NCI-H510A treated with DMSO at 0.1 percent for 48 hours (cell line): ENCODE measurements at regions not wholly inside any gene's neighbourhood (a gene's known extent, or its start where the extent isn't known, plus 50 kb on each side); places are given as distances from the start of the nearest gene placed in this dataset.
A peak's percentile ranks its signal among the peaks of the same experiment; 100 is the strongest.

Experiments used
- DNase-seq: peaks from one replicate; lab custom pipeline; 2025; lab: John Stamatoyannopoulos, UW

DNA sequence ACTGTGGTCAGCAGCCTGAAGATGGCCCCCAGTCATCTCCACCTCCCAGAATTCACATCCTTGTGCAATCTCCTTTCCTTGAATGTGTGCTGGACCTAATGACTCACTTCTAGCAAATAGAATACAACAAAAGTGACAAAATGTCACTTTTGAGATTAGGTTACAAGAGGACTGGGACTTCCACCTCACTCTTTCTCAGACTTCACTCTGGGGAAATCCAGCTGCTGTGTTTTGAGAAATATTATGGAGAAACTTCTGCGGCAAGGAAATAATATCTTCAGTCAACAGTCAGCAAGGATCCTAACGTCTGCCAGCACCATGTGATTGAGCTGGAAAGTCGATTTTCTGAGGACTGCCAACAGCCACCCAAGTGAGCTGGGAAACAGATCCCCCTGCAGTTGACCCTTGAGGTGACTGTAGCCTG lies 70.5 kb upstream of the GADD45A start:
- no peak for DNase-seq

DNA sequence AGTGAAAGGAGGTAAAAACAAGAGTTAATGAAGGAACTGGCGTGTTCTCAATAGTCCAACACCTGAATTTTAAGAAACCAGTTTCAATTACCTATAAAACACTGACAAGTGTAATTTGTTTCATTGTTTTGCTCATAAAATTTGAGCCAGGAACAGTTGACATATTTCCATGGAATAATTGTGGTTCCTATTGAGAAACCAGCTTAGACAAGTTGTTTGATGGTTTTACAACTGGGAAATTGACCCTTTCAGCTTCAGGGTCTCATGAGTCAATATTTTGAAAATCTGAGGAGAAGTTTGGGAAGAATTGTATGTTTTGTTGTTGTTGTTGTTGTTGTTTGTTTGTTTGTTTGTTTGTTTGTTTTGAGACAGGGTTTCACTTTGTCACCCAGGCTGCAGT lies 69.1 kb upstream of the GADD45A start:
- DNase-seq = no peak

- DNase-seq = no peak
These were observed 68.5 kb upstream of the GADD45A start for GRCh38 chr1:67616394-67616985.

DNA sequence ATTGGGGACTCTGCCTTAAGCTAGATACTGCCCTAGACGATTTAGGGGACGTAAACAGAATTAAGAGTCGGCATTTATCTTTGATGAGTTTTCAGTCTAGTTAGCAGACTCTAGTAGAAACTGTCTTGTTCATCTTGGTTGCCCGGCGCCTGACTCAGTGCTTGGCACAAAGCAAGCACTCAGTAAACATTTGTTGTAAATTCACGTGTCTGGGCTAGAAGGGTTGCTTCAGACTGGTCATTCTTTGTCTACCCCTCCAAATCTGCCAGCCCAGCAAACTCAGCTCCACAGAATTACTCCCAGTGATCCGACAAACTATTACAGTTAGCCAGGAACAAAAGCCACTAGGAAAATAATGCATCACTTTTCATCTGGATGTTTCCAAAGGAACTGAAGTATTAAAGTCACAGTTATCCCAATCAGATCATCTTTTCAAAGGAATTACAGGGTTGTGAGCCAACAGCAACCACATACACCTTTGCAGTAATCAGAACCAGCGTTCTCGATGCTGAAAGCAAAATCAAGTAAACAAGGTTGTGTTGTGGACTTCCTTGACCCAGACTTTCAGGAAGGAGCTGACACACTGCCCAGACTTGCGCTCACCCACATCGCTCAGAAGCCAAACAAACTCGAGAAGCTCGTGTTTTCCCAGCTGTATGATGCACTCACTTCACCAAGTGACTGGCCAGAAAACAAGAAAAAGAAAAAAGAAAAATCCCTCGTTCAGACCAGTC lies 66.5 kb upstream of the GADD45A start:
- peak; percentile 44 for DNase-seq

GRCh38 chr1:67619080-67619479 lies 65.9 kb upstream of the GADD45A start:
- no peak for DNase-seq

DNA sequence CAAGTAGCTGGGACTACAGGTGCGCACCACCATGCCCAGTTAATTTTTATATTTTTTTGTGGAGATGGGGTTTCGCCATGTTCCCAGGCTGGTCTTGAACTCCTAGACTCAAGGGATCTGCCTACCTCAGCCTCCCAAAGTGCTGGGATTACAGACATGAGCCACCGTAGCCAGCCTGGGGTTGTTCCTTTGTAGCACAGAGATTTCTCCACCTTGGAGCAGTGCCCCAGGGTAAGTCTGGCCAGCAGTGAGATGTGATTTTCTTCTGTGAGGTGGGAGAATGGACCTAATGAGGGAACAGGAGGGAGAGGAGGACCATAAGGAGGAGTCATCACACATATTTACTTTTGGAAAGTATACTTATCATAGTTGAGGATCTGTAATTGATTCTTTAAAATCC lies 61.1 kb upstream of the GADD45A start:
- no peak for DNase-seq

GRCh38 chr1:67624680-67625079 lies 60.3 kb upstream of the GADD45A start:
- peak; percentile 43 for DNase-seq

DNA sequence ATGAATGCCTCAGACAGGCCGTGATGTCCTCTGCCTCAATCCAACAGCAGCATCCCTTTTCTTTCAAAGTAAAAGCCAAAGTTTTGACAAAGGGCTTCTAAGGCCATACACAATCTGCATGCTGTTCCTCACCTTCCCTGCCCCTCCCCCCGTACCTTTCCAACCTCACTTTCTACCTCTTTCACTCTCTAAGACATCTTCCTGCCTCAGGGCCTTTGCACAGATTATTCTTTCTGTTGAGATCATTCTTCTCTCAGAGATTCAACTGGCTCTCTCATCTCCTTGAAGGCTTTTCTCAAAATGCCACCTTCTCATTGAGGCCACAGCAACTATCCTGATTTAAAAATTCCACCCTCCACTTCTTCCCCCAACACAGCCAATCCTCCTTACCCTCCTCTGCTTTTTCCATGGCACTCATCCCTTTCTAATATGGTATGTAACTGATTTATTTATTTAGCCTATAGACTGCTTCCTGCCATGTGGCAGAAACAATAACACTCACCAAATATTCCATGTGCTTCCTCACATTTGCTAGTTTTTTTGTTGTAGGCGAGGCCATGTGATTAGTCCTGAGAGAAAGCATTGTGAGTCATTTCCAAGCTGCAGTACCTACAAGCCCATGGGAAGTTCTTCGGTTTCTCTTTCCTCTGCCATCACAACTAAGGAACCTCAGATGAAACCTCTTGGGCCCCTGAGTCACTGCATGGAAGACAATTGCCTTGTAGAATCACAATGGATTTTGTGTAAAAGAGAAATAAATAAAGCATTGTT lies 58.7 kb upstream of the GADD45A start:
- no peak for DNase-seq

DNA sequence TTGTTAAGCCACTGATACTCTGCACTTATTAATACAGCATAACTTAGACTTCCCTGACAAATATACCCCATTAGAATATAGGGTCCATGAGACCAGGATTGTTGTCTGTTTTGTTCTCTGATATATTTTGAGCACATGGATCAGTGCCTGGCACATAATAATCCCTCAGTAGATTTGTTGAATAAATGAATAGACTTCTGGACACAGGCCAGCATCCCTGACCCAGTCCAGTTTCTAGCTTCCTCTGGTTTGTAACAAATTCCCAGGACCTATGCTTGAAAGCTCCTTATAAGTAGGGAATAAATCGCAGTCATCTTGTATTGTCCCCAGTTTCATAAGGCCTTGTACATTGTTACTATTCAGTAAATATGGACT lies 58.2 kb upstream of the GADD45A start:
- DNase-seq = no peak

- DNase-seq = no peak
These were observed 57.7 kb upstream of the GADD45A start for GRCh38 chr1:67627336-67627735.

DNA sequence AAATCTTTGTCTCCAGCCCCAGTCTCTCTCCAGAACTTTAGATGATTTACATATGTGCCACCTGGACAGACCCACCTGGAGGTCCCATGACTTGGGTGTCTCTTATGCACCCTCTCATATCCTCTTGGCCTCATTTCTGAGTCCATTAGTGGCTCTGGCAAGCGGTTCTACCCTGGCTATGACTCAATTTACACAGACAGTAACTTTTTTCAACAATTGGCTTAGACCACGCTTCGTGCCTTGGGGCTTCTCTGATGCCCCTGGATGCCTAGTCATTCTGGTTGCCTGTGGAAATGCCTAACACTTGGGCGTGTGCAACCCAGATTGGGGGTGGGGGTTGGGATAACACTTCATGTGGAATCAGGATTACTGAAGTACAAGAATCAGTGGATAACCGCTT lies 57.1 kb upstream of the GADD45A start:
- DNase-seq = no peak

DNA sequence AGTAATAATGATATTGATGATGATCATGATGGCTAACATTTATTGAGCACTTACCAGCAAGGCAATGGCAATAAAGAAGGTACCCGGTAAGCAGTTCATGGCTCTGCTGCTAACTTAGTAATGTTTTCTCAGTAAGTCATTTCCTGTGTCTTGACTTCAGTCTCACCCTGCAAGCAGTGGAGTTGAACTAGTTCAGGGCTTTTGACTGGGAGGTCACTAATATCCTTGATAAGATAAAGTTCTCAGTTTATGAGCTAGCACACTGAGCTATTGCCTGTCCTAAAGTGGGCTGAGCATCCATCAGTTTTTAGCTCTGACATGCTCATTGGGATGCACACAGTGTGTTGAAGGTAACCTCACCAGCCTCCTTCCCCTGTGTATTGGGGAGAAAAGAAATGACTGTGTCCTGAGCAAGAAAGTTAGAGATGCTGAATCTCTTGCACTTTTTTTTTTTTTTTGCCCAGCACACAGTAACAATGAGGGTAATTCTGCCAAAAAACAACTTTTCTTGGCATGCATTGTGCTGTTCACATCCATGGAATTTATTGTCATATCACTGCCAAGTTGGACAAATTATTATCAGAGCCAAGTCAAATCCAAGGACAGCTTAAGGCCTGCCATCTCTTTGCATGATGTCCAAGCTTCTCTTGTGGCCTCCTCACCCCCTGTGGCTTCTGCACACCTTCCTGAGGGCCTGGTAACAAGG lies 55.5 kb upstream of the GADD45A start:
- DNase-seq = no peak

GRCh38 chr1:67630438-67631045 lies 54.5 kb upstream of the GADD45A start:
- DNase-seq = no peak

DNA sequence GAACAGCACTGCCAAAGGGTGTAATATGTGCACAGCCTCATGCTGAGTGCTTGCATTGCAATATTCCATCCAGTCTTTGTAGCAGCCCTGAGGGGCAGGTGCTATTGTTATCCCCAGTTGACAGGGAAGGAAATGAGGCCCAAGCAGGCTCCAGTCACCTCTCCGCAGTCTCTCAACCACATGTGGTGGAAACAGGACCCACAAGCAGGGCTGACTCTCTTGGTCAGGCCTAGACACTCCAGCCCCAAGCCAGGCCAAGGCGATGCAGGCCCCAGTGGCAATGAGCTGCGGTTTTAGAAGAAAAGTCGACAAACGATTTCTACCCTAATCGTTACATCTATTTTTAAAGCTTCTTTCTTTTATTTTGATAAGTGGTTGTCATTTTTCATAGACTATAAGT lies 52.6 kb upstream of the GADD45A start:
- DNase-seq = no peak

DNA sequence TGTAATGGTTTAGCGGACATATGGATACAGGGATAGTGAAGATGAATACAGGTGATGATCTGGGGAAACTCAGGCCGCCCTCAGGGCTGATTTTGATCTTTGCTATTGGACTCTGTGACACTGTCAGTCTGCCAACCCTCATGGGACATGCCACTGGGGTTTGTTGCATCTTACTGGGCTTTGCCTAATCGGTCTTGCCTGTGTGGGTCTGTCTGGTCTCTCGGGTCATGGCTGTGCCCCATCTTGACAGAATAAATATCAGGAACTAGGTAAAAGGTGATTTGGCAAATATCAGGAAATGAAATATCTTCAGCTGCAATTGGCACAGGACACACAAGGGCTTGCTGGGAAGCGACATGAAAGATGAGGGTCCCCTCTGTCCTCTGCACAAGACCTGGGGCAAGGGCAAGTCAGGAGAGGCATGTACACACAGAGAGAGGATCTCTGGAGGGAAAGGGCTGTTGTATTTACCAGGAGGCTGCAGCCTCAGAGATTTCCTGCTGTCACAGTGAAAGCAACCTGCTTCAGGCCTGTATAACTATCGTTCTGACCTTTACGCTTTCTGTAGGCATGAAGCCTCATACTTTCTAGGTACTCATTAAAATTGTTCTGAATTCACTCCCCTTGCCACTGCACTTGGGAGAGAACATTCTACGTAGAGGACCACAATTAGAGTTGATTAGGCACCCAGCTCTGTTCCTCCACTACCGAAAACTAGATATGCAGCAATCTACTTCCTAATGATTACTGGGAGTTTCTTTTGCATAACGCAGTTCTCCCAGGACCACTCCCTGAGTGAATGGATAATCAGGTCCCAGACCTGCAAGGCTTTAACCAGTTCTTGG lies 52.0 kb upstream of the GADD45A start:
- DNase-seq = no peak

DNA sequence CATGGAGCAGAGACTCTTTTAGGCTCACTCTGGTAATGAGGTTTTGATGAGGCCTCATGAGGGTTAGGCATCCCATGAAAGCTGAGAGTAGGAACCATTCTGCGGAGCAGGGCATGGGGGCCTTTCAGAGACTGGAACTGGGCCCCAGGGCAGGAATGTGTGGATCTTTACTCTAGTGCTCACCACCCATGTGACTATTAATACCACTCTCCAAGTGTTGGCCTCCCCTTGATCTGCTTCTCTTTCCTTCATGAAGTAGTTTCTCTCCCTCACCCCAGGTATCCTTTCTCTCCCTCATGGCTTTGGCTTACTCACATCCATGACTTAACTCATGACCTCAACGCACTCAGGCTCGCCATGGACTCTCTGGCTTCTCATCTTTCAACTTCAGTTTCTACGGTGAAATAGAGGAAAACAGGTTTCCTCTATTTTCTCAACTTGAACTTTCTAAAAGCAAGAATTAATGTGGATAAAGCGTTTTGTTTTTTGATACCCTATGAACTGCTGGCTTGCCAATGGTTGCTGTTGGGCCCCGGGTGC lies 50.5 kb upstream of the GADD45A start:
- DNase-seq = no peak

GRCh38 chr1:67635055-67635809 lies 49.8 kb upstream of the GADD45A start:
- DNase-seq = no peak
